ENCODE measurements at regions not wholly inside any gene's neighbourhood (a gene's known extent, or its start where the extent isn't known, plus 50 kb on each side); places are given as distances from the start of the nearest gene placed in this dataset.

GRCh38 chr2:145245268-145245870 is 725.5 kb upstream of the ZEB2 start:
- intact Hi-C loops (cut with DNase I): no loop called here
- WGBS, 2 donors: 58 to 60% methylated on average over 4 of the region's 4 CpGs
- ATAC-seq (ENCODE audit: low FRiP score): no peak

DNA sequence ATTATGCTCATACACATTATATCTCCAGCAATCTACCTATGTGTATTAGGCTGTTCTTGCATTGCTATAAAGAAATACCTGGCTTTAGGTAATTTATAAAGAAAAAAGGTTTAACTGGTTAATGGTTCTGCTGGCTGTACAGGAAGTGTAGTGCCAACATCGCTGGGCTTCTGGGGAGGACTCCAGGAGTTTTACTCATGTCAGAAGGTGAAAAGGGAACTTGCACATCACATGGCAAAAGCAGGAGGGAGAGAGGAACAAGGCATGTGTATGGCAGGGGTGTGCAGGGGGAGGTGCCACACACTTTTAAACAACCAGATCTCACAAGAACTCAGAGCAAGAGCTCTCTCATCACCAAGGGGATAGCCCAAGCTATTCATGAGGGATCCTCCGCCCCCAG is 715.4 kb upstream of the ZEB2 start:
- no peak overlapping the region for H3K4me3 ChIP-seq (ENCODE audit: low read length in 2 of 2)
- ATAC-seq (ENCODE audit: low FRiP score): no peak
- intact Hi-C loops (cut with DNase I): no loop called here
- H3K27me3 ChIP-seq (ENCODE audit: control insufficient read depth in 1 of 2, insufficient read depth in 2 of 2, low read length in 1 of 2): no peaks in the 10 kb centered on the region
- no peaks in the 10 kb centered on the region for H3K9me3 ChIP-seq (ENCODE audit: control insufficient read depth, low read length)
- 86 to 93% methylated on average over 2 of the region's 2 CpGs for WGBS, 2 donors
- no peaks in the 10 kb centered on the region for H3K36me3 ChIP-seq (ENCODE audit: control insufficient read depth in 1 of 2, insufficient read depth in 2 of 2, low read length in 1 of 2)
- no peak overlapping the region for H3K27ac ChIP-seq (ENCODE audit: low read depth in 1 of 2, low read length in 2 of 2)
- H3K4me1 ChIP-seq (ENCODE audit: control insufficient read depth in 1 of 2, insufficient read depth in 2 of 2, low read length in 2 of 2): no peaks in the 10 kb centered on the region
- DNase-seq: no peak

More at GRCh38 chr2:145245268-145245870, 725.5 kb upstream of the ZEB2 start:
- H3K27me3 ChIP-seq (ENCODE audit: control insufficient read depth in 1 of 2, insufficient read depth in 2 of 2, low read length in 1 of 2): no peaks in the 10 kb centered on the region
- H3K36me3 ChIP-seq (ENCODE audit: control insufficient read depth in 1 of 2, insufficient read depth in 2 of 2, low read length in 1 of 2): no peaks in the 10 kb centered on the region
- H3K4me3 ChIP-seq (ENCODE audit: low read length in 2 of 2): no peak overlapping the region
- H3K4me1 ChIP-seq (ENCODE audit: control insufficient read depth in 1 of 2, insufficient read depth in 2 of 2, low read length in 2 of 2): no peaks in the 10 kb centered on the region
- no peak overlapping the region for H3K27ac ChIP-seq (ENCODE audit: low read depth in 1 of 2, low read length in 2 of 2)
- no peaks in the 10 kb centered on the region for H3K9me3 ChIP-seq (ENCODE audit: control insufficient read depth, low read length)
- no peak for DNase-seq

- Histone ChIP-seq H3K27me3 (ENCODE audit: control insufficient read depth in 1 of 2, insufficient read depth in 2 of 2, low read length in 1 of 2) (no peaks in the 10 kb centered on the region), H3K4me1 (ENCODE audit: control insufficient read depth in 1 of 2, insufficient read depth in 2 of 2, low read length in 2 of 2) (no peaks in the 10 kb centered on the region), H3K9me3 (ENCODE audit: control insufficient read depth, low read length) (no peaks in the 10 kb centered on the region), H3K4me3 (ENCODE audit: low read length in 2 of 2) (no peak overlapping the region), H3K36me3 (ENCODE audit: control insufficient read depth in 1 of 2, insufficient read depth in 2 of 2, low read length in 1 of 2) (no peaks in the 10 kb centered on the region), H3K27ac (ENCODE audit: low read depth in 1 of 2, low read length in 2 of 2) (no peak overlapping the region)
- 76% methylated on average over 3 of the region's 3 CpGs for WGBS, 2 donors
- DNase-seq (no peak), ATAC-seq (ENCODE audit: low FRiP score) (no peak)
- intact Hi-C loops (cut with DNase I): no loop called here
Measured at GRCh38 chr2:145230546-145230945, 710.6 kb upstream of the ZEB2 start.

DNA sequence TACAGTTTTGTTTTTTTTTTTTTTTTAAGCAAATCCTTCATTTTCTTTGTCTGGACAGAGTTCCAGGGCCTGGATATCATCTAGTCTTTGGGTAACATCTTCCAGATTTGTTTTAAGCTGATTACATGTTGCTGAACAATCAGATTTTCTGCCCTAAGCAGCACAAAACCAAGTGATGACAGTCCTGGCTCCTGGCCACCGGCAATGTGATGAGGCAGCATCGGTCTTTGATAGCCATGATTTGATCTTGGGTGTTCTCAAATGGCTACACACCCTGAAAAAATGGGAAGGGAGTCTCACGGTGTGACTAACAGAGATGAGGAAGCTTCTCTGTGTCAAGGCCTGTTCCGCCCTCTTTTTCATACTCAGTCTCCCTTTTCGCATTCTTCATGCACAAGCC is 708.6 kb upstream of the ZEB2 start:
- WGBS, 2 donors: 92 to 95% methylated on average over 5 of the region's 5 CpGs
- ATAC-seq (ENCODE audit: low FRiP score) (no peak), DNase-seq (no peak)
- Histone ChIP-seq H3K4me3 (ENCODE audit: low read length in 2 of 2) (no peak overlapping the region), H3K4me1 (ENCODE audit: control insufficient read depth in 1 of 2, insufficient read depth in 2 of 2, low read length in 2 of 2) (no peaks in the 10 kb centered on the region), H3K36me3 (ENCODE audit: control insufficient read depth in 1 of 2, insufficient read depth in 2 of 2, low read length in 1 of 2) (no peaks in the 10 kb centered on the region), H3K27me3 (ENCODE audit: control insufficient read depth in 1 of 2, insufficient read depth in 2 of 2, low read length in 1 of 2) (no peaks in the 10 kb centered on the region), H3K9me3 (ENCODE audit: control insufficient read depth, low read length) (no peaks in the 10 kb centered on the region), H3K27ac (ENCODE audit: low read depth in 1 of 2, low read length in 2 of 2) (no peak overlapping the region)
- intact Hi-C loops (cut with DNase I): no loop called here

GRCh38 chr2:145226901-145227300 is 707.0 kb upstream of the ZEB2 start:
- H3K27ac ChIP-seq (ENCODE audit: low read depth in 1 of 2, low read length in 2 of 2): no peak overlapping the region
- H3K36me3 ChIP-seq (ENCODE audit: control insufficient read depth in 1 of 2, insufficient read depth in 2 of 2, low read length in 1 of 2): no peaks in the 10 kb centered on the region
- H3K27me3 ChIP-seq (ENCODE audit: control insufficient read depth in 1 of 2, insufficient read depth in 2 of 2, low read length in 1 of 2): no peaks in the 10 kb centered on the region
- H3K4me3 ChIP-seq (ENCODE audit: low read length in 2 of 2): no peak overlapping the region
- ATAC-seq (ENCODE audit: low FRiP score) (no peak), DNase-seq (no peak)
- H3K9me3 ChIP-seq (ENCODE audit: control insufficient read depth, low read length): no peaks in the 10 kb centered on the region
- no peaks in the 10 kb centered on the region for H3K4me1 ChIP-seq (ENCODE audit: control insufficient read depth in 1 of 2, insufficient read depth in 2 of 2, low read length in 2 of 2)
- intact Hi-C loops (cut with DNase I): no loop called here
- WGBS, 2 donors: 94 to 98% methylated on average over 1 of the region's 1 CpG

GRCh38 chr2:145221516-145221915 is 701.6 kb upstream of the ZEB2 start:
- DNase-seq (no peak), ATAC-seq (ENCODE audit: low FRiP score) (no peak)
- H3K4me3 ChIP-seq (ENCODE audit: low read length in 2 of 2): no peak overlapping the region
- WGBS, 2 donors: 99 to 100% methylated on average over 1 of the region's 1 CpG
- H3K27ac ChIP-seq (ENCODE audit: low read depth in 1 of 2, low read length in 2 of 2): no peak overlapping the region
- H3K36me3 ChIP-seq (ENCODE audit: control insufficient read depth in 1 of 2, insufficient read depth in 2 of 2, low read length in 1 of 2): no peaks in the 10 kb centered on the region
- no peaks in the 10 kb centered on the region for H3K9me3 ChIP-seq (ENCODE audit: control insufficient read depth, low read length)
- intact Hi-C loops (cut with DNase I): no loop called here
- no peaks in the 10 kb centered on the region for H3K4me1 ChIP-seq (ENCODE audit: control insufficient read depth in 1 of 2, insufficient read depth in 2 of 2, low read length in 2 of 2)
- no peaks in the 10 kb centered on the region for H3K27me3 ChIP-seq (ENCODE audit: control insufficient read depth in 1 of 2, insufficient read depth in 2 of 2, low read length in 1 of 2)

GRCh38 chr2:145221032-145221431 is 701.1 kb upstream of the ZEB2 start:
- no peaks in the 10 kb centered on the region for H3K4me1 ChIP-seq (ENCODE audit: control insufficient read depth in 1 of 2, insufficient read depth in 2 of 2, low read length in 2 of 2)
- WGBS, 2 donors: 43 to 45% methylated on average over 2 of the region's 2 CpGs
- no peak overlapping the region for H3K27ac ChIP-seq (ENCODE audit: low read depth in 1 of 2, low read length in 2 of 2)
- H3K27me3 ChIP-seq (ENCODE audit: control insufficient read depth in 1 of 2, insufficient read depth in 2 of 2, low read length in 1 of 2): no peaks in the 10 kb centered on the region
- H3K4me3 ChIP-seq (ENCODE audit: low read length in 2 of 2): no peak overlapping the region
- ATAC-seq (ENCODE audit: low FRiP score) (no peak), DNase-seq (no peak)
- intact Hi-C loops (cut with DNase I): no loop called here
- H3K9me3 ChIP-seq (ENCODE audit: control insufficient read depth, low read length): no peaks in the 10 kb centered on the region
- no peaks in the 10 kb centered on the region for H3K36me3 ChIP-seq (ENCODE audit: control insufficient read depth in 1 of 2, insufficient read depth in 2 of 2, low read length in 1 of 2)

DNA sequence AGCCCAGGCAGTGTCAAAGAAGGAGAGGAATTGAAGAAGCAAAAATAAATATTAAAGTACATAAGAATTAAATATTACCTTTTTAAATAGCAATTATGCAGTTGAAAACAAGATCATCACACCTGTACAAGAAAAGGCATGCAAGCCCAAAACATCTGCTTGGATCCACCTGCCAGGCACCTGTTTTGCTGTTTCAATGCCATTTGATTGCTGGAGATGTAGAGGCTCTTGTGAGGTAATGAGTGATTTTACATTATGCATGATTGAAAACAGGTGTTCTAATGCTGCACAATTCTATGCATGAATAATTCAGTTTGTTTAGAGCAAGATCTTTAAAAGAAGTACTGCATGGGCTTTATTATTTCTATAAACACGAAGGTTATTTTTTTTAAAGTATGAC is 700.6 kb upstream of the ZEB2 start:
- Histone ChIP-seq H3K9me3 (ENCODE audit: control insufficient read depth, low read length) (no peaks in the 10 kb centered on the region), H3K36me3 (ENCODE audit: control insufficient read depth in 1 of 2, insufficient read depth in 2 of 2, low read length in 1 of 2) (no peaks in the 10 kb centered on the region), H3K4me1 (ENCODE audit: control insufficient read depth in 1 of 2, insufficient read depth in 2 of 2, low read length in 2 of 2) (no peaks in the 10 kb centered on the region), H3K27ac (ENCODE audit: low read depth in 1 of 2, low read length in 2 of 2) (no peak overlapping the region), H3K27me3 (ENCODE audit: control insufficient read depth in 1 of 2, insufficient read depth in 2 of 2, low read length in 1 of 2) (no peaks in the 10 kb centered on the region), H3K4me3 (ENCODE audit: low read length in 2 of 2) (no peak overlapping the region)
- WGBS, 2 donors: 62 to 74% methylated on average over 1 of the region's 1 CpG
- intact Hi-C loops (cut with DNase I): no loop called here
- DNase-seq (no peak), ATAC-seq (ENCODE audit: low FRiP score) (no peak)

DNA sequence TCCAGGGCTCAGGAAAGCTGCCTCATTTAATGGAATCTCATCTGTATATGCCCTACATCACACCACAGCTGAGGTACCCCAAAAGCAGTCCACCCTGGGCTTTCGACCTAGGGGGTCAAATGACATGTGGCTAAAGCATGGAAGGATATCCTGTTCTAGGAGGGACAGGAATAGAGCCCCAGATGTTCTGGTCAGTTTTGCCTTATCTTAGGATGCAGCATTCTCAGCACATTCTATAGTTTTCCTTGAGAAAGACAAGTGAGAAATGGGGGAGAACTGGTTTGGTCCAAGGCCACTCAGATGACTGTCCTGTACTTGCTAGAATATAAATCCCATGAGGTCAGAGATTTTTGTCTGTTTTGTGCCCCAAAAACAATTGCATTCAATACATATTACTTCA is 688.0 kb upstream of the ZEB2 start:
- Histone ChIP-seq H3K36me3 (ENCODE audit: control insufficient read depth in 1 of 2, insufficient read depth in 2 of 2, low read length in 1 of 2) (no peaks in the 10 kb centered on the region), H3K4me3 (ENCODE audit: low read length in 2 of 2) (no peak overlapping the region), H3K27ac (ENCODE audit: low read depth in 1 of 2, low read length in 2 of 2) (no peak overlapping the region), H3K9me3 (ENCODE audit: control insufficient read depth, low read length) (no peaks in the 10 kb centered on the region), H3K4me1 (ENCODE audit: control insufficient read depth in 1 of 2, insufficient read depth in 2 of 2, low read length in 2 of 2) (no peaks in the 10 kb centered on the region), H3K27me3 (ENCODE audit: control insufficient read depth in 1 of 2, insufficient read depth in 2 of 2, low read length in 1 of 2) (no peaks in the 10 kb centered on the region)
- ATAC-seq (ENCODE audit: low FRiP score) (no peak), DNase-seq (no peak)
- intact Hi-C loops (cut with DNase I): no loop called here
- WGBS, 2 donors: 90 to 91% methylated on average over 1 of the region's 1 CpG
